ENCODE measurements at regions not wholly inside any gene's neighbourhood (a gene's known extent, or its start where the extent isn't known, plus 50 kb on each side); places are given as distances from the start of the nearest gene placed in this dataset.
"Not testable (repeated sequence)": the region's sequence is repeated elsewhere in the genome, so short reads cannot be mapped to it uniquely, and the experiment has no call there.

DNA sequence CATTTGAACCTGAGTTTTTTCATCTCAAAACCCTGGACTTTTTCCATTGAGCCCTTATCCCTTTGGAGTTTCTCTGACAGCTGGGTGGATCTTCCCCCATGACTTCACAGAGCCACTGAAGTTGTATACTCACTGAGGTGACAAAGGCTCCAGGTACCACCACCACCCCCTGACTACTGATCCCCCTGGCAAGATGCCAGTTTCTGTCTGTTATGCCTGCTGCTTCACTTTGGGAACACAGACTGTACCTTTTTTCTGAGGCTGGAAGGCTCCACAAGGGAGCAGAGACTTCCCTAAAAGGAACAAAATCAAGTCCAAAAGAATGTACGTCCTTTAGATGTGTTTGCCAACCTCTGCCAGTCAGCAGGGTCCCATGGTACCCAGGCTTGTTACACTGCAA, 160.3 kb upstream of the JADE1 start:
- no peak for DNase-seq (ENCODE audit: low read depth in 2 of 2)

DNA sequence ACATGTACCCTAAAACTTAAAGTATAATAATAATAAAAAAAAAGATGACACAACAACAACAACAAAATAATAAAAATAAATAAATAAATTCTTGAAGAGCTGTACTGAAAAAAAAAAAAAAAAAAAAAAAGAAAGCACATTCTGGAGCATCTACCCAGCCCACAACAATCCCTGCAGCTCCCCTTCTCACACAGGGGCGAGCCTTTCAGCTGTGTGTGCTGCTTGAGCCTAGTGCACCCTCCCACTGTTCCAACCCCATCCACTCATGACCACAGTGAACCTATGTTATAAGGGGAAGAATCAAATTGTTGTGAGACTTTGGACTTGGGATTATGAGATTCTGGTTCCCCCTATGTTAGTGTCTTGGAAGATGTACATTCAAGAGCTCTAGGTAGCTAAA, 161.5 kb upstream of the JADE1 start:
- no peak for DNase-seq (ENCODE audit: low read depth in 2 of 2)

DNA sequence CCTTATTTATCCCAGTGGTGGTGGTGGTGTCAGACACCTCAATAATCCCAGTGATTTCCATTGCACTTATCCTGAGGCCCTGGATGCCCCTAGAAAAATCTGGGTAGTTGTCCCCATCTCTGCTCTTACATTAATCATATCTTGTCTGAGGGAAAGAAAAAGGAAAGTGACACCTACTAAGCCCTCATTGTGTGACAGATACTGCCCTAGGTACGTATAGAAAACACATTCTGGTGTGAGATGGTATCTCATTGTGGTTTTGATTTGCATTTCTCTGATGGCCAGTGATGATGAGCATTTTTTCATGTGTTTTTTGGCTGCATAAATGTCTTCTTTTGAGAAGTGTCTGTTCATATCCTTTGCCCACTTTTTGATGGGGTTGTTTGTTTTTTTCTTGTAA, 162.6 kb upstream of the JADE1 start:
- DNase-seq (ENCODE audit: low read depth in 2 of 2): not testable (repeated sequence)

DNA sequence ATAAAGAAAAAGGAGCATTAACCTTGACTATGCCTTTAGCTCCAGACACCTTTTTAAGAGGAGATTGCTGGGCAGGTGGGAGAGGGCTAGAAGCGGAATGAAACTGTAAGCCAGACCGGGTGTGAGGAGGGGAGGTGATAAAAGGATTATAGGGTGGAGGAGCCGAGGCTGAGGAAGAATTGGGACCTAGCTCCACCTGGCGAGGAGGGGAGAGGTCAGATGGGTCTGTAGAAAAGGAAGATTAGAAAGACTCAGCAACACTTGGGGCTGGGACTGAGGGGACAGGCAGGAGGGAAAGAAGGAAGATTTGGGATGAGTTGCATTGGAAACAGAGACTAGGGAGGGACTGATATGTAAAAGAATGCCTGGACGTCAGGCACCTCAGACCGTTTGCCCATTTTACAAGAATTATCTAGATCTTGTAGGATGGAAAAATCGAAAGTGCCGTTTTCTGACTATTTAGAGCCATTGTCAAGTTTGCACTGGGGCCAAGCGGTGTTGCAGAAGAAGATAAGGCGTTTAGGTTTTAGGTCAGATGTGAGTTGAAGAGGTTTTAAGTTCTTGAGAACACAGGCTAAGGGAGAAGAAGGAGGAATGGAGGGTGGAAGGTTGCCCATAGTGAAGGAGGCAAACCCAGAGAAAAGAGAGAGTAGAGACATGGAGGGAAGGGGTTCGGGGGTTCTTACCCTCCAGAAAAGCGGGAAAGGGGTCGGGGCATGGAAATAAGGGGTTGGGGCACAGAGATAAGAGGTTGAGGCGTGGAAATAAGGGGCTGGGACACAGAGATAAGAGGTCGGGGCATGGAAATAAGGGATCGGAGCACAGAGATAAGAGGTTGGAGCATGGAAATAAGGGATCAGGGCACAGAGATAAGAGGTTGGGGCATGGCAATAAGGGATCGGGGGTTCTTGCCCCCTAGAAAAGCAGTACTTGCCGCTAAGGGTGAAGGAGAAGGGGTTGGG, 164.5 kb upstream of the JADE1 start:
- DNase-seq (ENCODE audit: low read depth in 2 of 2): not testable (repeated sequence)

DNA sequence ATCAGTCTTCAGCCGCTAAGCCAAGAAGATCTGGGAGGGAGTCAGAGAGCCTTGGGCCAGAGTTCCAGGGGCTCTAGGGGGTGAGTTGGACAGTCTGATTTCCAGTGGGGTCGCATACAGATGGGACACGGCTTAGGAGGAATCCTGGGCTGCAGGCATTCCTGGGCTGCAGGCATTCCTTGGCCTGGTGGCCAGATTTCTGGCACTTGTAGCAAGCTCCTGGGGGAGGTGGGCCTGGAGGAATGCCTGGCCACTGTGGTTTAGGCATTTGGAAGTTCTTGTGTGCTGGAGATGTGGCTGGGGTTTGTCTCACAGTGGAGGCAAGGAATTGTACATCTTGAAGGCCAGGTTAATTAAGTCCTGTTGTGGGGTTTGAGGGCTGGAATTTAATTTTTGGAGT, 165.4 kb upstream of the JADE1 start:
- DNase-seq (ENCODE audit: low read depth in 2 of 2): not testable (repeated sequence)

DNA sequence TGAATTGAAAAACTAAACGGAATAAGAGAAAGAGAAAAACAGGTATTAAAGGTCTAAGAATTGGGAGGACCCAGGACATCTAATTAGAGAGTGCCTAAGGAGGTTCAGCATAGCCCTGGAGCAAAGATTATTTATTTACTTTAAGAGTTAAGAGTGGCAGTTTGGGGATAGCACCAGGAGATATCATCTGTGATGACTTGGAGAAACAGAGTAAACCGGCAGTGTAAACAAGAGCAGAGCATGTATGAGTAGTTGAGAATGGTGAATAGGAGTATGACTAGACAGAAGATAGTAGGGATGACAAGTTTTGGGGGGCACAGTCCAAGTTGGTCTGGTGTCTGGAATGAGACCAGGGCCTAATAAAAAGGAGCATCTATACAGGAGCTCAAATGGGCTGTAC, 167.9 kb upstream of the JADE1 start:
- not testable (repeated sequence) for DNase-seq (ENCODE audit: low read depth in 2 of 2)

DNA sequence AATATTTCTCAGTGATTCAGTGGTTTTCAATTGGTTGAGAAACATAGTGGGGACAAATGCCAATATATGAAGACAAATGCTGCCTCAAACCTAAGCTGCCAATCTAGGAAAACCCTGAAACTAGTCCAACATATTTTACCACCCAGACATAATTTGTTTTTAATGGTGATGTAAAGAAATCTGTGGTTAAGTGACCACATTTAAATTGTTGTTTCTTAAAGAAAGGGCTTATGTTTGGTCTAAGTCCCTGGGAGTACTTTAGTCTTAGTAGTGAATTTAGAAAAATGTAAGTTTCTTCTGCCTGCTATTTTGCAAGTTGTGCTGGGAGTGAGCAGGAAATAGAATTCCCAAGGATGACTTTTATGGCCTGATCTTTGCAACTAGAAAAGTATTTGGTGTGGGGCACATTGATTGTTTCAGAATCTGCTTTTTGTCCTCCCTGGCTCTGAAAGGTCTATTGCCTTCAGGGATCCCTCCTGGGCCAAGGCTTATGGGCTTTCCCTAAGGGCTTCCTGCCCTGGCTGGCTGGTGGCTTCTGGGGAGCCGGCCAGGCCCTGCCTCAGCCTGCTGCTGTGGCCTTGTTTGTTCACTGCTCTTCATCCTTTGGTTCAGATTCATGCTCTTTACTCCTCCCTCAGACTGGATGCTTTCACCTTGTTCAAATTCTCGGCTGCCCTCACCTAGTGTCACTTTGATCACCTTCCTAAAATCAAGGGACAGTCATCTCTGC, 169.8 kb upstream of the JADE1 start:
- DNase-seq (ENCODE audit: low read depth in 2 of 2): no peak

DNA sequence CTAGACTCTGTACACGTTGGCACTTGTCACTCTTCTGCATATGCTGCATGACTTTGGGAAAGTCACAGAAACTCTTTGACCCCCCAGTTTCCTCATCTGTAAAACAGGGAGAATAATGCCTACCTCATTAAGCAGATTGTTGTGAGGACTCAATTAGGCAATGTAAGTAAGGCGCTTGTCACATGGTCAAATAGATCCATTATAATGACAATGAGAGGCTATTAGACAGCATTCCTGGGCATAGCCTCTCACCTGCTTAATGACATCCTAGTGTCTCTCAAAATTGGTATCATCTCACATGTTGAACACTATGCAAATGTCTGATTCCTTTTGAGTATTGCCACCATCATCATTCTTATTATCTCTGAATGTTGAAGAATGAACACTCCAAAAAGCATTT, 172.6 kb upstream of the JADE1 start:
- DNase-seq (ENCODE audit: low read depth in 2 of 2): no peak

DNA sequence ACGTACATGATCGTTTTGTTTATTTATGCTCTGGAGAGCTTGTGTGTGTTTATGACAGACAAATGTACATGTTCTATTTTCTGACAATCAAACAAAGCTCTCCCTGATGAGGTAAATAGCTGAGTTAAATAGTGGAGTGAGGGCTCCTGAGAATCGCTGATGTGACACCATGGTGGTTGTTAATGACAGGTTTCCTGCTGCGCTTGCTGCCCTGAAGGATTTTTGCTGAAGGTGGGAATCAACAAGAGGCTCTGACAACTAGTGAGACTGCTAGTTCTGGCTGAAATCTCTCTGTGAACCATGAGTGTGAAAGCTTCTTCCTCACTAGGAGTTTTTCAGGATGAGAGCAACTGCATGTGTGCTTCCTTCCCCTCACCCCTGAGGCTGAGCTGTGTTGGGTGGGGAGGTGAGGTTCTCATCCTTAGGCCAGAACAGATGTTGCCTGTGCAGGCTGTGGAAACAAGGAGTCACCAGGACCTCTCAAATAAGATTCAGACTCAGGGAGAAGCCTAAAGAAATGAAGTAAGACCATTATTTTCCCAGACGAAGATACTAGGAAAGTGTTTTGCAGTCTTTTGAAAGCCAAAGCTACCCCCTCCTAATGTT, 173.4 kb upstream of the JADE1 start:
- DNase-seq (ENCODE audit: low read depth in 2 of 2): no peak

DNA sequence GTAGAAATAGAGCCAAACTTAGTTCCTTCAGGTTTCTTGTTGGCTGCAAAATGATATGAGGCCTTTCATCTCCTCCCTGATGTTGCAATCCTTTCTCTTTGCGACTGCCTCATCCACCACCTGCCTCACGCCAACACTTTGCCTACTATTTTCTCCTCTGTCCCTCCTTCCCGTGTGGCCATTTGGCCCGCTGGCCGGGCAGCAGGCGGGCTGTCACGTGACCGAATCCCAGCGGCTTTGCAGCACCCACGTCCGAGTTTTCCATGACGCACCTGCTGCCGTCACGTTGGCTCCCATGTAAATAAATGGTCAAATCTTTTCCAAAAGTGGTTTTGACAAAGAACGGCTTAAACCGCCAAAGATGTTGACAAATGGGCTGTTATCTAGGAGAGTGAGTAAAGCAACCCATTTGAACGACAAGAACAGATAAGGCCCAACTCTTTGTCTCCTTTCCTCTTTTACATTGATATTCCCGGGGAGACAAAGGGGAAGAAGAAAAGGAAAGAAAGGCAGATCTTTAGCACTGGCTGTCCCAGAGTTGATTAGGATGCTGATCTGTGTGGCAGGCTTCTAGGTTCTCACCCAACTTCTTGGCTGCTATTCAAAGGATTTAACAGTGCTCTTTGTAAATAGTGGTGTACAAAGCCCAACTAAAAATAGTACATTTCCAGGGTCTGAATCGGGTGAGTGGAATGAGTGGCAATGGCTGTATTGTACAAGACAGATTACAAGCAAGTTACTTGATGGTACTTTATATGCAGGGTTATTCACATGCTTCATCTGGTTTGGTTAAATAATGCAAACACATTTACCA, 174.2 kb upstream of the JADE1 start:
- no peak for DNase-seq (ENCODE audit: low read depth in 2 of 2)

DNA sequence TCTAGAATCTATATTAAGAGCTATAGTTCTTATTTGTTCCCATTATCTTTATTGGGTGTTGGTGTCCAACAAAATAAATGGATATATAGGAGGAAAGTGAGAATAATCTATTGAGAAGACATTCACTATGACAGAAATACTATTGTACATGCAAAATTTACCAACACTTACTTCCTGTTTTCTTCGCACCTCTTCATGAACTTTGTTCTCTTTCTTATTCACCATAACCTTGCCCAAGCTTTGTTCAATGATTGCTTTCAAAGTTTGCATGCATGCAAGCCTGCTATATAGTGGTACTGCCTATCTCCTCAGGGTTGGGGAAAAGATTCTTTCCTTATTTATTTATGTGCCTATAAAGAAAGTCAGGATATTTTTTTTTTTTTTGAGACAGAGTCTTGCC, 176.4 kb upstream of the JADE1 start:
- DNase-seq (ENCODE audit: low read depth in 2 of 2): no peak

DNA sequence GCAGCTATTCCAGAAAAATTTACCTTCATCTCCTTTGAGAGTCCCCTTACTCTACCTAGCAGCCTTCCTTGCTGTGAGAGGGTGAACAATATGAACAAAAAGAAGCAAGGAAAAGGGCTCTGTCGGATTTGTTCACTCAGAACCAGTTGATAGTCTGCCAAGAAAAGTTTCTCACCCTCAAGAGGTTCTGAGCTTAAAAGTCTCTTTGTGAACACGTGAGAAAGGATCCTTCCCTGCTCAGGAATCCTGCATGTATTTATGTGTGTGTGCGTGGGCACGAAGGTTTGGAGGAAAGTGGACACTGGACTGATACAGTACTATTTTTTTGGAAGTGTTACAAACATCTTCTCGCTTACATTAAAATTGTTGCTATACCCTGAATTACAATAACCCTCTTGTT, 178.6 kb upstream of the JADE1 start:
- DNase-seq (ENCODE audit: low read depth in 2 of 2): no peak

DNA sequence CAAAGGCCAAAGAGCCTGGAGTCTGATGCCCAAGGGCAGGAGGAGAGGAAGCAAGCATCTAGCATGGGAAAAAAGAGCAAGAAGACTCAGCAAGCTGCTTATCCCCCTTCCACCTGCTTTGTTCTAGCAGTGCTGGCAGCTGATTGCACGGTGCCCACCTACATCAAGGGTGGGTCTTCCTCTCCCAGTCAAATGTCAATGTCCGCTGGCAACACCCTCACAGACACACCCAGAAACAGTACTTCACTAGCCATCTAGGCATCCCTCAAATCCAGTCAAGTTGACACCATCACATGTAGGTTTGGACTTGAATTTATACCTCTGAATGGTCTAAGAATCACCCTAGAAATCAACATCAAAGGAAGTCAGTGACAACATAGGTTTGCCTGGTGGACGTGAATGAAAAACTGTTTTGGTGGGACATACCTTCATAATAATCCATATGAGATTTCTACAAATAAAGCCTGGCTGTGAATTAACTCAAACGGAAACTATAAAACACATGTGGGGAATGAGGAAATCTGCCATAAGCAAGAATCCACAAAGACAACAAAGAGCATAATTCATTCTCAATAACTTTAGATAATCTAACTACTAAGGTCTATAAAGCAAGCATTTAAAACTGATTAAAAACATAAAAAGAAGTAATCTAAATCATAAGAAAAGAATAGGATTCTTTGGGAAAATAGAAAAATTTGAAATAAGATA, 185.8 kb upstream of the JADE1 start:
- no peak for DNase-seq (ENCODE audit: low read depth in 2 of 2)

DNA sequence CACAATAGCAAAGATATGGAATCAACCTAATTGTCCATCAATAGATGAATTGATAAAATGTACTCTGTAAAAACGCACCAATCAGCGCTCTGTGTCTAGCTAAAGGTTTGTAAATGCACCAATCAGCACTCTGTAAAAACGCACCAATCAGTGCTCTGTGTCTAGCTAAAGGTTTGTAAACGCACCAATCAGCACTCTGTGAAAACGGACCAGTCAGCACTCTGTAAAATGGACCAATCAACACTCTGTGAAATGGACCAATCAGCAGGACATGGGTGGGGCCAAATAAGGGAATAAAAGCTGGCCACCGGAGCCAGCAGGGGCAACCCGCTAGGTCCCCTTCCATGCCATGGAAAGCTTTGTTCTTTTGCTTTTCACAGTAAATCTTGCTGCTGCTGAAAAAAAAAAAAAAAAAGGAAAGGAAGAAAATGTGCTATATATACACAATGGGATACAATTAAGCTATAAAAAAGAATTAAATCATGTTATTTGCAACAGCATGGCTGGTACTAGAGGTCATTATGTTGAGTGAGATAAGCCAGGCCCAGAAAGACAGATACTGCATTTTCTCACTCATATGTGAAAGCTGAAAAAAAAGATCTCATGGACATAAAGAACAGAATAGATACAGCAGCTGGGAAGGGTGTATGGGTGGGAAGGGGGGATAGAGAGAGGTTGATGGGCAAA, 189.1 kb upstream of the JADE1 start:
- not testable (repeated sequence) for DNase-seq (ENCODE audit: low read depth in 2 of 2)

DNA sequence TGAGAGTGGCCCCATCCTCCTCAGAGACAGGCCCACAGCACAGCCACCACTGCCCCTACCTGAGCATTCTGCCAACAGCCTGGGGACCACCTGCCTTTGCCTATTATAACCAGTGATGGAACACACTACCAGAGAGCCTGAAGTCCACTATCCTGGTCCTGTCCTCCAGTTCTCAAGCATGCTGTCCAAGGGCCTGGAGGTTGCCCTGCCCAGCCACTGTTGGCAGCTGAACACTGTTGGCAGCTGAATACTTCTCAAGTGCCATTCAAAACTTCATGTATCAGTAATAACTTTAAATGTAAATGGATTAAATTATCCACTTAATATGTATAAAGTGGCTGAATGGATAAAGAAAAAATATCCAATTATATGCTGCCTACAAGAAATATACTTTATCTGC, 194.3 kb upstream of the JADE1 start:
- no peak for DNase-seq (ENCODE audit: low read depth in 2 of 2)

DNA sequence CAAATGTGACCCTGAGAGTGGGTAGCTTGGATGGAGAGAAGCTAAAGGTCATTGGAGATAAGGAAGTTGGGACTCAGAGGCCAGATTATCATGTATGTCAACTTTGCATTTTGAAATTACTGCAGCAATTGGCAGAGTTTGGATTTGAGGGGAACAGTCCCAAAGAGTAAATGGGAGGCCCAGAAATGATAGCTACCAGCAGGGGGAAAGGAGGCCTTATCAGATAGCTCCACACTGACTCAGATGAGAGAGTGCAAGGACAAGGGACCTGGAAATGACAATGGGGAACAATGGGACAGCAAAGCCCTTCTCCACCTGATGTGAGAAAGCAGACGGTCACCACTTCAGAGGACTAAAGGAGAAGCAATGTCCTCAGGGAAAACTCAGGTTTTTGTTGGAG, 201.5 kb upstream of the JADE1 start:
- DNase-seq (ENCODE audit: low read depth in 2 of 2): no peak

DNA sequence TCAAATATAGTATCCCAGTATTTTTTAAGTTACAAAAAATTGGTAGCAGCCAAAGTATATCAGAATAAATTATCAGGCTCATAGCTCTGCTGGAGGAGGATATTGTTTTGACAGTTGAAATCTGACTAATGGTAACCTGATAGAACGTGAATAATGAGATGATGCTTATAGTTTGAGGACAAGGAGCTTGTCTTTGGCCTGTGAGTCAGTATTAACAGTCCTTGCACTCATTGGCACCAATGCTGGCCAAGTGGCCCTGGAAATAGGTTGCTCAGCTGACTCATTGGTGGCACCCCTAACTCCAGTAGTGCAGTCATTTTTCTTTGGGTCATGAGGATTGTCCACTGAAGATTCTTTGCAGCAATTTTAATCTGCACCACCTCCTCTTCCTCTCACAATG, 203.3 kb upstream of the JADE1 start:
- no peak for DNase-seq (ENCODE audit: low read depth in 2 of 2)

DNA sequence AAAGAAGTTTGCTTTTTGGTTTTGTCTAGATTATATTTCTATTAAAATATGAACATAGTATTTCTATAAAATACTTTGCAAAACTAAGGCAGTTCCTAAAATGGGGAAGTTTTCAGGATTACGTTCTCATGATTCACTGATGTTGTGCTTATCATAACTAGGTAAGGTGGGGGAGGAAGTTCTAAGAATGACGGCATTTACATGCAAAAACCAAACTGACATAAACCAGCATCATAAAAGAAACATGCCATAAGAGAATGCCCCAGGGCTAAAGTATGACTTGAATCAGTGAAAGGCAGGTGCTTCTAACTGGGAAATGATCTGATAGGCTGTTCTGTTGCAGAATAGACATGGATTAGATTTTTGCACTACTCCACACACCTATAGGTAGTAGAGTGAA, 204.7 kb upstream of the JADE1 start:
- no peak for DNase-seq (ENCODE audit: low read depth in 2 of 2)

DNA sequence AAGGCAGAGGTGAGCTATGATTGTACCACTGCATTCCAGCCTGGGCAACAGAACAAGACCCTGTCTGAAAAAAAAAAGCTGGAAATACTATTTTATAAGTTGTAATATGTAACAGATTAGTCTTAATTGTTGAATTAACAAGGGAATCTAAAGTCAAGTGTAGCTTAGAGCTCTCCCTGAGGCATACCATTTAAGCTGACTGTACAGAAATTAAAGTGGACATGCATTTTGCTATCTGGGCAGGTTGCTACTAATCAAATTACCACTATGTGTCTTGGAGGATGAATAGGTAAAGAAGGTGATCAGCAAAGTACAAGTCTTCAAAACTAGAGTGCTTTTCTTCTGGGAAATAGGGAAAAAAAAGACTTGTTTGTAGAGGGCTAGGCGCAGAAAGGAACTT, 205.3 kb upstream of the JADE1 start:
- no peak for DNase-seq (ENCODE audit: low read depth in 2 of 2)

DNA sequence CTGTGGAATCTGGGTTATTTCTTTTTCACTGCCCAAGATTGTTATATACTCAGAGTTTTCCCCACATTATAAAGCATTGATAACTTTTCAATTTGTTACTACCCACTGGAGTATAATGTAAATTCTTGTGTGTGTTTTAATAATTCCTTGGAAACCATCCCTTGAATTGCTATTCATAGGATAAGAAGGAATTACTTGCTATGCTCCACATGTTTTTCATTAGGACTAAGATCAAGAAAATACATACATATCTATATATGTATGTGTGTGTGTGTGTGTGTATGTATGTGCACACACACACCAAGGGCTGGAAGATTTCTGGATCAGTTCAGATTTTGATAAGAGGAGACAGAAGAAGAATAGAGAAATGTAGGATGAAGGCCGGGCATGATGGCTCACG, 206.4 kb upstream of the JADE1 start:
- DNase-seq (ENCODE audit: low read depth in 2 of 2): no peak
